NCI-H345 (cell line): ENCODE measurements at regions not wholly inside any gene's neighbourhood (a gene's known extent, or its start where the extent isn't known, plus 50 kb on each side); places are given as distances from the start of the nearest gene placed in this dataset.

Source experiments
- DNase-seq: peaks from one replicate; lab custom pipeline; 2025; lab: John Stamatoyannopoulos, UW

DNA sequence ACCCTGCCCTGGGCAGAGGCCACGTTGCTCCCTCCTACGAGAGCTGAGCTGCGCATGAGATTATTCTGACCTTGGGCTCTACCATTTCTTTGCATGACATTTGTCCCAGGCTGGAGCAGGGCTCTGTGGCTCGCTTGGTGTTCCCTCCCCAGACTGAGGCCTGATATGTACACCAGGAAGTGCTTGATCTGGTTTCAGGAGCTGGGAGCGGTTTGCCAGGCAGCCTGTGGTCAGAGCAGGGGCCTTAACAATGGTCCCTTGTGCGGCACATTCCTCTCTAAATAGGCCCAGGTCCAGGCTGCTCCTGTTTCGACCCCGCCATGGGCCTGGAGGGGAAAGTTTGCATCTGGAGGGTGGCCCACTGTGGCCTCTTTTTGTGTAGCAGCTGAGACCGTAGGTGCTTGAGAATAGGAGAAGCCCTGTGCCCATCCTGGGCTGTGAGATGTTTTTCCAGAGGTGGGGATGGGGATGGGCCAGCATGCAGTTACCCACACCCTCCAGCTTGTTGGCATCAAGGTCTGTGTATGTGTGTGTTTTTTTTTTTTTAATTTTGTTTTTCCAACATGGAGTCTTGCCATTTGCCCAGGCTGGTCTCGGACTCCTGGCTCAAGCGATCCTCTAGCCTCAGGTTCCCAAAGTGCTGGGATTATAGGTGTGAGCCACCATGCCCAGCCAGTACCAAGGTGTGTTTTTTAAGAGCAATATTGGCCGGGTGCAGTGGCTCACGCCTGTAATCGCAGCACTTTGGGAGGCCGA, 253.9 kb downstream of the SEC14L1 start:
- no peak for DNase-seq

DNA sequence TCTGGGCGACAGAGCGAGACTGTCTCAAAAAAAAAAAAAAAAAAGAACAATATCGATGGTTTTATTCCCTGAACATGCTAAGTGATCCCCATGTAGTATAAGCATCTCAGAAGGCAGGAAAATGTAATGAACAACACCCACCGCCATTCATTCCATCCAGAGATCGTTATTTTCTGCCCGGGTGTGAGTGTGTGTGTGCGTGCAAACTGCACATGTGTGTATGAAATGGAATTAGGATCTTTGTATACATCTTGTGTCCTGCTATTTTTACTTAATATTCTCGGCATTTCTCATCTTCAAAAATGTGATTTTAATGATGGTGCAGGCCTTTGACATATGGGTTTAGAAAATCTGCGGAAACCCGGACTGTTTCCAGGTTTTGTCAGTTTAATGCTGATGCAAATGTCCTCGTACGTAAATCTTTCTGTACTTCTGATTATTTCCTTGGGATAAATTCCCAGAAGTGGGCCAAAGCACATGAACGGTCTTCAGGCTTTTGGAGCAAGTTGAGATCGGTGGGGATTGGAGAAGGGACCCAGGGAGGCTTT, 254.8 kb downstream of the SEC14L1 start:
- DNase-seq = no peak

DNA sequence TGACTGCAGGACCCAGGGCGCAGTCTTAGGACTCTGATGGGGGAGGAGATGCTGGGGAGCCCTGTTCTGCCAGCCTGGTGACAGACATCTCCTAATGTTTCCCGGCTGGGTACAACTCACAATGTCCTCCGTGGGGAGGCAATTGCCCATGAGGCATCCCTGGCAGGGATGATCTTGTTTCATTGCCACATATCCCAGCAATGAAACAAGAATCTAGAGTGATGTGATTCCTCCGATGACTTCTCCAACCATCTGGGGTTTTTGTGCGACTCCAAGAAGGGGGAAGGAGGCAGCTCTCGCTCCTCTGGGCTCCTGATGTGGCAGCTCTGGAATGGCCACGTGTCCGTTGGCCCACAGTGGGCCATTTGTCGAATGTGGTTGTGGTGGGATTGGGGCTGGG, 255.8 kb downstream of the SEC14L1 start:
- DNase-seq = no peak

DNA sequence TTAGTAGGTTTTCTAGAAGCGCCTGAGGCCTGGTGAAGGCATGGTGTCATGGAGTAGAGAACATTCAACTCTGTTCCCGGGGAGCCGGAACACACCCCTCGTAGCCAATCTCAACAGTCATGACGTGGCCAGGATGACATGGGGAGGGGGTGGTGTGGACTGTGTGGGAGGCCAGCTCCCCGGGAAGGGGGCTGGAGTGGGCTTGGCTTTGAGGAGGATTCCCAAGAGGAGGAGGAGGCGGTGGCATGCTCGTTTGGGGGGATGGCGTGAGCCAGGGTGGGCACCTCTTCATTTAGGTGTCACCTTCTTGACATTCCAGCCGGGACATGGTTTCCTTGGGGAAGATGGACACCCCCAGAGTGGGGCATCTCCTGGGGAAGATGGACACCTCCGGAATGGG, 257.5 kb downstream of the SEC14L1 start:
- no peak for DNase-seq

DNA sequence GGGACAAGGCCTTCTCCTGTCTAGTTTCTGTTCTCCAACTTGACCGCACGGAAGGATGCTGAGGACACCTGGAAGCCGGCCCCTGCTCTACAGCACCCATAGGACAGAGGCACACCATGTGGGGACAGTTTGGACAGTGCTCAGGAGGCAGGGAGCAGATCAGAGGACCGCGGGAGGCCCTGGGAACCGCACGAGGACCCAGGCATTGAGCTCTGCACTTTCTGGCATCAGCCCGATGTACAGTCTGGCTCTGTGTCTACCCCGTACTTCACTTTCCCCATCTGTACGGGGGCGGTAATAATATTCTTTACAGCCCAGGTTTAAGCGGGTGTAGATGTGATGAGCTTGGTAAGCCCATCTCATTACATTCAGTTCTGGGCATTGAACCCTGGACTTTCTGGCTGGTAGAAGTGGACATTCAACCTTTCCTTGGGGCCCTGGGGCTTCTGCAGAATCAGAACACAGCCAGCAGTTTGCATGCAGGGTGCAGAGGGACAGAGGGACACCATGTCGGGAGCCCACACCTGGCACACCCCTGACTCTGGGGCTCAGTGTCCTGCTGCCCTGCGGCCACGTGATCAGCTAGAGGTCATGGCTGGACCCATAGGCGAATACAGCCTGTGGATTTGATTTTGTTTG, 258.7 kb downstream of the SEC14L1 start:
- DNase-seq = no peak

DNA sequence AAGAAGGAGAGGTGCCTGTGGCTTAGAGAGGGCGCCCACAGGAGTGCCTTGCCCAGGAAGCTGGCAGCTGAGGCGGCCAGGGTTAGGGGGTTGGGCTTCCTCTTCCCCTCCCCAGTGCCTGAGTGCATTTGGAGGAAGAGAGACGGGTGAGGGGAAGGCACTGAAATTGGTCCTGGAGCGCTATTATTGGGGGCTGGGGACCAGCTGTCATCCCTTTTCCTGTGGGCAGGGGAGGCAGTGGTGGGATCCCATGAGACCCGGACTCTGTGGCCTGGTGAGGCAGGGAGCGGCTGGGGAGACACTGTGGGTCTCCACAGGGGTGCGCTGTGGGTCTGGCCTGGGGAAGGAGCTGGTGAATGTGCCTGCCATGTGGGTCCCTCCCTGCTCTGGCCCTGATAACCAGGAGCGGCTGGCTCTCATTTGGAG, 259.7 kb downstream of the SEC14L1 start:
- DNase-seq = no peak

DNA sequence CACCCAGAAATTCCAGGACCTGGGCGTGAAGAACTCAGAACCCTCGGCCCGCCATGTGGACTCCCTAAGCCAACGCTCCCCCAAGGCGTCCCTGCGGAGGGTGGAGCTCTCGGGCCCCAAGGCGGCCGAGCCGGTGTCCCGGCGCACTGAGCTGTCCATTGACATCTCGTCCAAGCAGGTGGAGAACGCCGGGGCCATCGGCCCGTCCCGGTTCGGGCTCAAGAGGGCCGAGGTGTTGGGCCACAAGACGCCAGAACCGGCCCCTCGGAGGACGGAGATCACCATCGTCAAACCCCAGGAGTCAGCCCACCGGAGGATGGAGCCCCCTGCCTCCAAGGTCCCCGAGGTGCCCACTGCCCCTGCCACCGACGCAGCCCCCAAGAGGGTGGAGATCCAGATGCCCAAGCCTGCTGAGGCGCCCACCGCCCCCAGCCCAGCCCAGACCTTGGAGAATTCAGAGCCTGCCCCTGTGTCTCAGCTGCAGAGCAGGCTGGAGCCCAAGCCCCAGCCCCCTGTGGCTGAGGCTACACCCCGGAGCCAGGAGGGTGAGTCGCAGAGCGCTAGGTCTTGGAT, 261.5 kb downstream of the SEC14L1 start:
- no peak for DNase-seq

DNA sequence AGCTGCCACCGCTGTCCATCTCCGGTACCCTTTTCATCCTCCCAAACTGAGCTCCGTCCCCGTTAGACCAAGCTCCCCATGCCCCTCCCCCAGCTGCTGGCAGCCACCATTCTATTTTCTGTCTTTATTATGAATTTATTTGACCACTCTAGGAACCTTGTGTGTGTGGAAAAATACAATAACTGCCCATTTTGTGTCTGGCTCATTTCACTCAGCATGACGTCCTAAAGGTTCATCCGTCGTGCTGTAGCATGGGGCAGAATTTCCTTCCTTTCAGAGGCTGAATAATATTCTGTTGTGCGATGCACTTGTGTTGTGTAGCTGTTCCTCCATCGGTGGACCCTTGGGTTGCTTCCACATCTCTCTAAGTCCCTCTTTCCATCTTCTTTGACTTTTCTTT, 263.1 kb downstream of the SEC14L1 start:
- DNase-seq = no peak

DNA sequence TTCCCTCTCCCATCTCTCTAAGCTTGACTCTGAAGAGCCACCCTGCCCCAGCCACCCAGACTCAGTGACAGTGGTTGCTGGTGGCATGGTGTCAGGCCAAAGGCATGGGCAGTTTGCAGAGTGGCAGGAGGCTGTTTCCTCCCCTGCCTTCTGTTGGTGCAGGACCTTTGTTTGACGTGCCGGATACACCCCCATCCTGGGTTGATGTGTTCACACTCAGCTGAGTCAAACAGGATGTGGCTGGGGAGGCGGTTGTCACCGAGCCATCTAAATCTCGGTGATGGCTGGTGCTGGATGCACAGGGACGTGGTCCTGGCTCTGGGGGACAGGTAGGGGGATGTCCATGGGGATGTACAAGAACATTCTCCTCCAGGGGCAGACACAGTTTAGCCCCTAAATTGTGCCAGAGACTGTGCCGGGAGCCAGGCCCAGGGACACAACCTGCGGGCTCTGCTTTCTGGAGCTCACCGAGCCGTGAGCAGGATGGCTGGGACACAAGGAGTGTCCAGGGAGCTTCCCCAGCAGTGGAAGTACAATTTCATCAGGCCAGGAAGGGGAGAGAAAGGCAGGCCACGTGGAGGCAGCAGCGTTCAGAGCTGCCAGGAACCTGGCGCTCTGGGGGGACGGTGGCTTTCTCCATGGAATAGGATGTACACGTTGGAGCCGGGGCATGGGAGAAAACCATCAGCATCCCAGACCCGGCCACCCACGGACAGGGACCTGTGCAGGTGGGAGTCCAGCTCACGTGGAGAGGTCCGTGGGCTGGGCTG, 264.2 kb downstream of the SEC14L1 start:
- DNase-seq = no peak

DNA sequence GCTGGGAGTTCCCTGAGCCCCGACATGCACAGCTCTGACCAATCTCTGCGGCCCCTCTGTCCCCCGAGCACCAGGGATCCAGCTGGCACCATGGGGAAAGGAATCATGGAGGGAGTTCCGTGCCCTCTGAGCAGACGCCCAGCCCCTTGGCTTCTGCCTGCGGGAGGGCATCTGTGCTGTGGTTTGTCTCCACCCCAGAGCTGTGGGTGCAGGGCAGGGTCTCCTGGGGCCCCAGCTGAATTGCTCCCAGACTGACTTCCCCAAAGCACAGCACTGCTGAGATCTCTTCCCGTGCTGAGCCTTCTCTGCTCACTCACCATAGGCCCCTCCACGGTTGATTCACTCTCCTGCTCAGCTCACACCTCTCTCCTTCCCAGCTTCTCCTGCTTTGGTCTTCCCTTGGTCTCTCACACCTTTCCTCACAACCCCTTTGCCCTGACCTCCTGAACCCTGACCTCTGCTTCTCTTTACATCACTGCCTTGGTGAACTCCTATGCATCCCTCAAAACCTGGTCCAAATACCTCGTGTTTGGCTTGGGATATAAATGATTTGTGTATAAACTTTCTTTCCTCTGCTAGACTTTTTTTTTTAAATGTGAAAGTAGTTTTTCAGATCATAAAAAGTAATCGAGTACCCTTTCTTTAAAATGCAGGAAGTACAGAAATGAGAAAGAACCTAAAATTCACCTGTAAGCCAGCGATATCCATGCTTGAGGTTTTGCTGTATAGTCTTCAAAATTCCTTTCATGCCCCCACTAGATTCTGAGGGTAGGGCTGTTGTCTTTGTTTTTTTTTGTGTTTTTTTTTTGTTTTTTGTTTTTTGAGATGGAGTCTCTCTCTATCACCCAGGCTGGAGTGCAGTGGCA, 265.3 kb downstream of the SEC14L1 start:
- no peak for DNase-seq

DNA sequence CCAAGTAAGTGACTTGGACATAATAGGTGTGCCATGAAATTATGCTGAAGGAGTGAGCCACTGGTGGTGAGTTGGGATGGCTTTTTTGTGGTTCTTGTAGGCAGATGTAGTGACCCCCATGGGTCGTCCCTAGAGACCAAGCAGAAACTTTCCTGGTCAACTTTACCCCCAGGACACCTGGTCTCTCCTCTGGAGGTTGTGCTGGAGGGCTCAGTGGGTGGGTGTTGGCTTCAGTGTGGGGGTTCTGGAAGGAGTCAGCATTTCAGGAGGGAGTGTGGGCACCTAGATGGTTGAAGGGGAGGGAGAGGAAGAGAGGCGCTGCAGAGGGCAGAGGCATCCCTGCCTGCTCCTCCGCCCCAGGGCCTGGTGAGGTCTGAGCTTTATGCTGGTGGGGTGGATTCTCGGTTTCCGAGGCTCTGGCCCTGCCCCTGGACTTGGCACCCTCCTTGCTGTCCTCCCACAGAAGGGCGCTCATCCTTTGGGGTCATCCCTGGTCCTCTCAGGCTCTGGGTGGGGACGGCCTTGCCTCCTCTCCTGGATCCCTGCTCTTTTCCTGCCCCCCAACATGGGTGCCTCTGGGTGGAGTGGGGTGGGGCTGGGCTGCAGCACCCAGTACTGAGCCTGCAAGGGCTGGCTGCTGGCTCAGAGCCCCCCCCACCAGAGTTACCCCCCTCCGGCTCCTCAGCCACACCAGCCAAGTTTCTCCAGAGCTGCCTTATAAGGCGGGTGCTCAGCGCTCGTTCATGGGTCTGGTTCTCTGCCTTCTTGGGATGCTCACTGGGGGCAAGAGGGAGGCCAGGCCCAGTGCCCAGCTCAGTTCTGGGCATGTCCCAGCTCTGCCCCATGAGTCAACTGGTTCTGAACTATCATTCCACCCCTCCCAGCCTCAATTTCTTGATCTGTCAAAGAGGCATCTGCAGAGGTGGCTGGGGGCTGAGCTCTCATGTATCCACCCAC, 266.8 kb downstream of the SEC14L1 start:
- DNase-seq = no peak

DNA sequence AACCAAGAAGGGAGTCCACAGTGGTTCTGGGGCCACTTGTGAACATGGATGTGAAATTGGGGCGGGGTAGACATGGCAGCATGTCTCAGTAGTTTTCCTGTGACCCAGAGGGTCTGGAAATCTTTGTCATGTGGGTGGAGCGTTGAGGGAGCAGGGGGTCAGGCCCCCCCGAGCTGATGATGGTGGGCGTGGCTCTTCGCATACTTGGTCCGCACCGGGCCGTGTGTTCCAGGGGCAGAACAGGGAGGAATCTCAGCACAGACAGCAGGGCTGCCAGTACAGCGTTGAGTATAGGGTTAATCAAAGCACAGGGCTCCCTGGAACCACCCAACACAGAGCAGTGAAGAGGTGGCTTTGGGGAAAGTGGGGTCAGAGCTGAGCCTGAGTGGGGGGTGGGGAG, 267.5 kb downstream of the SEC14L1 start:
- DNase-seq = no peak

DNA sequence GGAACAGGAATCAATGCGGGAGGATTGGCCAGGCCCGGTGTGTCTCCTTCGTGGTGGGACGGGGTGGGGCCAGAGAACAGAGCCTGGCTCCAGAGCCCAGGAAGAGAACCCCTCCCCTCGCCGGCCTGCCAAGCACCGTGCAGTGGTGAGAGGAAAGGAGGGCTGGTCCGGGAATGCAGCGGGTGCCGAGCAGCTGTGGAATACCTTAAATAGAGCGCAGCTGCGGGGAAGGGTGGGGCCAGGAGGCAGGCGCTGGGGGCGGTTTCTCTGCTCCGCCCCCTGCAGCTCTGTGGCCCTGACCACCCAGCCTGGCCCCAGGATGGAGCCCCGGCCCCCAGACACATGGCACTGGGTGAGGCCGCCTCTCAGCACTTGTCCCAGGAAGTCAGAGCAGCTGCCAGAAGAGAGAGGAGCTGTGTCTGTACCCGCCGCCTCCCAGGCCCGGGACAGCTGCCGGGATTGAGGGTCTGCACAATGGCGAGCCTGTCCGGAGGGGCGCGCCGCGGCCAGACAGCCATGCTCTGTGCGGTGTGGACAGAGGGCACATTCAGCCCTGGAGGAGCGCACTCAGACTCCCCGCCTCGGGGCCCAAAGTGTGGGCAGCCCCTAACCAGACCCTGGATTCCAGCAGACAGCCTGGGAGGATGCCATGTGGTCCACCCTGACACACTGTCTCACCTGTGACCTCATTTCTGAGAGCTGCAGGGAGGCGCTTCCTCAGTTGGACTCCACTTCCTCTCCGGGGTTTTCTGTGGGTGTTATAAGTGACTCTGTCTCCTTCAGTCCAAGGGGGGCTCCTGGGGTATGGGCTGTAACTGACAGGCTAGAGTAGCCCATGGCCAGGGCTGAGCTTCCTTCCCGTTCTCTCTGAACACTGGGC, 268.8 kb downstream of the SEC14L1 start:
- DNase-seq = no peak

DNA sequence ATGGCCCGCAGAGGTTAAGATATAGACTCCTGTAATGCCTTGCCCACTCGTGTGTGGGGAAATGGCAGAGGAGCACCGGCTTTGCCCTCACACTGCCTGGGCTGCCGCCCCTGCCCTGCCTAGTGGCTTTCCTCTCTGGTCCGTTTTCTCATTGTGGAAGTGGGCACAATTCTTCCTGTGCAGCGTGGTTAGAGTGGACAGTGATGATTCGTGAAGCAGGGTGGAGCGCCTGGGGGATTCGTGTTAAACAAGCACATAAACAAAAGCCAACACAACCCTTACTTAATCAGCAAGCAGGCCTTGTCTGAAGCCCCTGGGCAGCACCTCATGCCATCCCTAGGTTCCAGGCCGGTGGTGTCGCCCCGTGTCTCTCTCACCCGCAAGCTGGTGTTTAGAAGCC, 269.7 kb downstream of the SEC14L1 start:
- DNase-seq = no peak

DNA sequence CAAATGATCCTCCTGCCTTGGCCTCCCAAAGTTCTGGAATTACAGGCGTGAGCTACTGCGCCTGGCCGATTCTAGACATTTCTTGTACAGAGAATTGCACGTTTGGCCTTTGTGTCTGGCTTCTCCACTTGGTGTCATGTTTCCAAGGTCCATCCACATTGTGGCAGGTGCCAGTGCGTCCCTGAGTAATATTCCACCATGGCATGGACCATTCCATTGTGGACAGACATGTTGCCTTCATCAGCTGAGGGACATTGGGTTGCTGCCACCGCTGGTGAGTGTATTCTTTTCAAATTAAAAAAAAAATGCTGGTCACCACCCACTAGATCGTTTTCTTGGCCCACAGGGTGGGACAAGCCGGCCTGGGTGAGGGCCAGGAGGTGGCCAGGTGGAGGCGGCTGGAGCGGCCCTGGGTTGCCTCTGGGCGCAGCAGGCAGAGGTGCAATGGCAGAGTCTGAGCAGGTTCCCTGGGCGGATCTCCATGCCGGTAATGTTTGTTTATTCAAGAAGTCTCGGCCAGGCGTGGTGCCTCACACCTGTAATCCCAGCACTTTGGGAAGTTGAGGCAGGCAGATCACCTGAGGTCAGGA, 274.1 kb downstream of the SEC14L1 start:
- DNase-seq = no peak

DNA sequence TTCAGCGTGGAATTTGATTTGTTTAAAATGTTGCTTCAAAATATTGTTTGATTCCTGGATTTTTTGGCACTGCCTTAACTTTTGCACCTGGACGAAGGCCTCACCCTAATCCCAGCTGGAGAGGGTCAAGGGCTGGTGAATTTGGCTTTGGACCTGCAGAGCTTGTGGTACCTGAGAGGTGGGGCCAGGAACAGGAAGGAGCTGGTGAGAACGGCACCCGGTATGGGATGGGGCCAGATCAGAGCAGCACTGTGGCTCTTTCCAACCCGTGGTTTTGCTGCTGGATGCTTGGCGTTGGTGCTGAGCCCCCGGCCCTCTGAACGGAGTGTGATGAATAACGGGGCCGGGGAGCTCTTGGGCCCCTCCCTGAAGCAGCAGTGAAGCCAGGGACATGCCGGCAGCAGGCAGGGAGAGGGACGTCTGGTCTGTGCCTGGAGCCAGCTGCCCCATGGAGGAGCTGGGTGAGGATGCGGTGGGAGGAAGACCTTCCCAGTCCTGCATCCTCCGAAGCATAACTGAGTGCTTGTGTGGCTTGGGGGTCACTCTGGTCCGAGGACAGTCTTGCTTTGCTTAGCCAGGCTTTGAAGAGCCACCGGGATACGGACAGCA, 275.4 kb downstream of the SEC14L1 start:
- no peak for DNase-seq

DNA sequence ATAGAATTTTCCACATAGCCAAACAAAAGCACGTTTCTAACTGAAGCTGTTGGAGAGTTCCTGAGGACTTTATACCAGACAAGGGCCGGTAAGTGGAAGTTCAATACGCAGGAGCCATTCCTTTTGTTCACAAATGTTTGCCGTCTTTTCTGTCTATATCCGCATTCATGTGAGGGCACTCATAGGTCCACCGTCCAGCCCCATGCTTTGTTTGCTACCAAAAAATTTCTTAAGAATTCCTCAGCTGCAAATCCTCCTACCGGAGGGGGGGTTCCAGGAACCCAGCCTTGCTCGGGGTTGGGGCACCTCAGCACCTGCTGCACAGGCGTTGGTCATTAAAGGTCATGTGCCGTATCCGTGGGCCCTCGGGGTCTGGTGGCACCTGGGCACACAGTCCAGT, 276.8 kb downstream of the SEC14L1 start:
- DNase-seq = no peak

DNA sequence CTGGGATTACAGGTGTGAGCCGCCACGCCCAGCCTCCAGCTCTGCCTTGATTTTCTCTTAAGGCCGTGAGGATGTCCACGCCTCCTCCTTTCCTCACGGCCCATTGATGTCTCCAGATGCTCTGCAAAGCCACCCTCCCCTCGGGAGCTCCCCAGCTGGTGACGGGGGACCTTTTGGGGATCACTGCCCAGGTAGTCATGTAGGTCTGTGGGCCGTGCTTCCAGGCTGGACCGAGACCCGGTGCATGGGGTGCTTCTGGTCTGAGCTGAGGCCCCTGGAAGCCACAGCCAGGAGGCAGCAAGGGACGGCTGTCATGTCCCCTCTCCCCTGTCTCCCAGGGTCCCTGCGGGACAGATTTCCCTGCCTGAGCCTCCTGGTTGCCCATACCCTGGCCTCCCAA, 277.8 kb downstream of the SEC14L1 start:
- no peak for DNase-seq
